Cardiac muscle cell (in vitro differentiated cells and primary cell): ENCODE measurements at regions not wholly inside any gene's neighbourhood (a gene's known extent, or its start where the extent isn't known, plus 50 kb on each side); places are given as distances from the start of the nearest gene placed in this dataset.
A peak's percentile ranks its signal among the peaks of the same experiment; 100 is the strongest.

Experiments
- DNase-seq, 2 donors: peaks; one replicate each; pipeline versions ENCODE4 v3.0.0 to v3.0.0-alpha.2; 2010 to 2017; ENCODE audit warnings: low read depth in 1 of 2, low spot score in 1 of 2
- H3K27ac ChIP-seq: fragments of 200-600 bp; sonication (generic); 2 replicates; pipeline ENCODE4 v1.5.1; 2016
- H3K27me3 ChIP-seq: fragments of 200-600 bp; sonication (generic); 2 replicates; pipeline ENCODE4 v1.6.0; 2016; ENCODE audit warnings: control low read depth
- H3K36me3 ChIP-seq: fragments of 200-600 bp; sonication (generic); 2 replicates; pipeline ENCODE4 v1.5.1; 2016; ENCODE audit warnings: control low read depth
- H3K4me1 ChIP-seq: fragments of 200-600 bp; sonication (generic); 2 replicates; pipeline ENCODE4 v1.8.1; 2017; ENCODE audit warnings: low read depth, mild to moderate bottlenecking, mixed run types
- H3K4me3 ChIP-seq: fragments of 200-600 bp; sonication (generic); 2 replicates; pipeline ENCODE4 v1.5.1; 2016; ENCODE audit warnings: mild to moderate bottlenecking
- H3K9me3 ChIP-seq: fragments of 200-600 bp; sonication (generic); 2 replicates; pipeline ENCODE4 v1.5.1; 2017; ENCODE audit warnings: low read depth, mild to moderate bottlenecking, control low read depth
- TF ChIP-seq, protein P1 (sequence below): IDR thresholded peaks from 2 replicates; pipeline ENCODE4 v1.5.1; 2012; ENCODE audit warnings: low read depth, mild to moderate bottlenecking, low read length

DNA sequence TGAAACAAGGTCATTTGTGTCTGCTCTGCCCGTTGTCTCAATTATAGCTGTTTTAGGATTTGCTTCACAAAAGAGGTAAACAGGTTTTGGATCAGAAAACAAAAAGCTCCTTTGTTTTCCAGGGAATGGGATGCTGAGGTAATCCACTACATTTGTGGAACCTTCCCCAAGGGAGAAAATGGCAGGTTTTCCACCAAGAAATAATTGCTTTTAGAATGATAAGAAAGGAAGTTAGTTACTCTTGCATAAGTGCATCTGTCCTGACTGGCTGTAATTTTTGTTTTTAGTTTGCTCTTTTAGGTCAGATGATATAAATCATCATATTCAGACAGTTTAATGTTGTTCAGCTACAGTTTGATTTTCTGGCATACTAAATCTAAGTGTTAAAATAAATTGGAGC, 198.5 kb upstream of the COL8A1 start:
- Histone ChIP-seq H3K27me3 (no peaks in the 10 kb centered on the region), H3K36me3 (no peaks in the 10 kb centered on the region), H3K4me3 (no peak overlapping the region), H3K27ac (no peak overlapping the region), H3K4me1 (no peaks in the 10 kb centered on the region), H3K9me3 (no peaks in the 10 kb centered on the region)
- peak in 1 of 2 donors; percentile 40 for DNase-seq
- TF ChIP-seq, protein P1, sequence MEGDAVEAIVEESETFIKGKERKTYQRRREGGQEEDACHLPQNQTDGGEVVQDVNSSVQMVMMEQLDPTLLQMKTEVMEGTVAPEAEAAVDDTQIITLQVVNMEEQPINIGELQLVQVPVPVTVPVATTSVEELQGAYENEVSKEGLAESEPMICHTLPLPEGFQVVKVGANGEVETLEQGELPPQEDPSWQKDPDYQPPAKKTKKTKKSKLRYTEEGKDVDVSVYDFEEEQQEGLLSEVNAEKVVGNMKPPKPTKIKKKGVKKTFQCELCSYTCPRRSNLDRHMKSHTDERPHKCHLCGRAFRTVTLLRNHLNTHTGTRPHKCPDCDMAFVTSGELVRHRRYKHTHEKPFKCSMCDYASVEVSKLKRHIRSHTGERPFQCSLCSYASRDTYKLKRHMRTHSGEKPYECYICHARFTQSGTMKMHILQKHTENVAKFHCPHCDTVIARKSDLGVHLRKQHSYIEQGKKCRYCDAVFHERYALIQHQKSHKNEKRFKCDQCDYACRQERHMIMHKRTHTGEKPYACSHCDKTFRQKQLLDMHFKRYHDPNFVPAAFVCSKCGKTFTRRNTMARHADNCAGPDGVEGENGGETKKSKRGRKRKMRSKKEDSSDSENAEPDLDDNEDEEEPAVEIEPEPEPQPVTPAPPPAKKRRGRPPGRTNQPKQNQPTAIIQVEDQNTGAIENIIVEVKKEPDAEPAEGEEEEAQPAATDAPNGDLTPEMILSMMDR = no peak

DNA sequence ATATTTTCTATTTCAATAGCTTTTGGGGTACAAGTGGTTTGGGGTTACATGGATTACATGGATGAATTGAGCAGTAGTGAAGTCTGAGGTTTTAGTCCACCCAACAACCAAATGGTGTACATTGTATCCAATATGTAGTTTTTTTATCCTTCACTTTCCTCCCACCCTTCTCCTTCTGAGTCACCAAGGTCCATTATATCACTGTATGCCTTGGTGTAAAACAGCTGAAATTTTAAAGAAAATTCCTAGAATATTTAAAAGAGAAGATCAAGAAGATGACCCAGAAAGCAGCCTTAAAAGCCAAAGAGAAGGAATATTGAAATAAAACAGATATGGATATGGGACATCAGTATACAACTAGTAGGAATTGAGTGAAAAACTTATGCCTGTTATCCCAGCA, 204.2 kb upstream of the COL8A1 start:
- H3K4me1 ChIP-seq = no peaks in the 10 kb centered on the region
- H3K4me3 ChIP-seq = no peak overlapping the region
- DNase-seq = no peak
- no peaks in the 10 kb centered on the region for H3K27me3 ChIP-seq
- H3K36me3 ChIP-seq = no peaks in the 10 kb centered on the region
- H3K9me3 ChIP-seq = no peaks in the 10 kb centered on the region
- H3K27ac ChIP-seq = no peak overlapping the region
- TF ChIP-seq, protein P1 = no peak

DNA sequence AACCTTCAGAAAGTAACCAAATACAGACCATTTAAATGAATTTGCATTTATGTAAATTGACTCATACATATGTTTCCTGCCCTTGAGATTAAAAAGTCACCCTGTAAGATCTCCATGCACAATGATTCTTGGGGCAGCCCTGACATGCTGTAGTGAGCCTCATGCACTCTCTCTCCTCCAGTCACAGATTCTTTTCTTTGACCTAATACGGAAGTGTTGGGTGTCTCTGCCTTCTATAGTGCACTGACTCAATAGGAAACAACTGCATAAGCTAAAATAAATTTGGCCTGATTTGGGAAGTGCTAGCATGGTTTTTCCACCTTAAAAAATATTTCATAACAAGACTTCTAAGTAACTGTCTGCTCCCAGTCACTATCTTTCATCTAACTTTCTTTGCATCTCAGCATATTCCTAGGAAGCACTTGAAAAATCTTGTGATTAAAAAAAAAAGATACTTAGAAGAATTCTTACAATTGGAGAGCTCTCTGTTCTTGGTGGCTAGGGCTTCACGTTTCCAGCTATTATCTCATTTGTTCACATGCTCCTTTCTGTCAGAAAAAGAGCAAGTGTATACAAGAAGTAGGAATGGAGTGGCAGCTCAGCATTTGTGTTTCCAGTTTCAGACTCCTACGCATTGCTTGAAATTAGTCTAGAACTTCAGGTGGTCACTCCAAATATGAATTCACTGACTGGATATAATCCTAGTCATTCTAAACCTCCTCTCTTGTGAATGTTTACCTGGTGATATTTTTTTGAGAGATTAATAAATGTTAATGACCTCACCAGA, 207.9 kb upstream of the COL8A1 start:
- Histone ChIP-seq H3K27me3 (no peaks in the 10 kb centered on the region), H3K36me3 (no peaks in the 10 kb centered on the region), H3K4me3 (no peak overlapping the region), H3K9me3 (no peaks in the 10 kb centered on the region), H3K27ac (no peak overlapping the region), H3K4me1 (no peaks in the 10 kb centered on the region)
- TF ChIP-seq, protein P1 = no peak
- peak in 1 of 2 donors; percentile 10 for DNase-seq

DNA sequence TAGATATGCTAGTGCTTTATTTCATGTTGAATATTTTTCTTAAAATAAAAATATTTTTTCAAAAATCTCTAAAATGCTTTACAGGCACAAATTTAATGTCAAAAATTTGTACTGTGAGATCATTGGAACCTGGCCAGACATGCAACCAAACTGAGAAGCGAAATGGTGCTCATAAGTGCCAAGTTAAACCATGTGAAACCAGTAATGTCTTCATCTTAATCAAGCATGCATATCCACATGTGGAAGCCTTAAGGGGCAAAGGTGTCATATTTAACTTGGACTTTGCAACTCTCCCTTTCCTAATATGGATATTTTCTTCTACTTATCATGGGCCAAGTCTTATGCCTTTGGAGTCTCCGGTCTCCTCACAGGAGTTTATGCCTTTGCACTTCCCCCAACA, 208.9 kb upstream of the COL8A1 start:
- H3K4me1 ChIP-seq = no peaks in the 10 kb centered on the region
- TF ChIP-seq, protein P1 = no peak

DNA sequence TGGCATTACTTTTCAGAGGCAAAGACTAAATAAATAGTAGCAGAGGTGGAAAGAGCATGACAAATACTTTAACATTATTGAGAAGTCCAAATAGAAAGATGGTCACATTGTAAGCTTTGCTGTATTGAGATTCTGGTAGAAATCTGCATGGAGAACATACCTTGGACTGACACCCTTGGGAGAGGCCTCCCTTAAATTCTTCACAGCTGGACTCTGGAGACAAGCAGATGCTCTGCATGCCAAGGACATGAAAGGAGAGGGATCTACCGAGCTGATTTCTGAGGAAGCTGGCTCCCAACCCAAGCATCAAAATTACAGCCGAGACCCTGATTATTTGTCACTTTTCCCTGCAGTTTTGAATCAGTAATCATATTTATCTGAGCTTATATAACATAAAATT, 212.5 kb upstream of the COL8A1 start:
- Histone ChIP-seq H3K27me3 (no peaks in the 10 kb centered on the region), H3K36me3 (no peaks in the 10 kb centered on the region), H3K4me3 (no peak overlapping the region), H3K4me1 (no peaks in the 10 kb centered on the region), H3K27ac (no peak overlapping the region), H3K9me3 (no peaks in the 10 kb centered on the region)
- DNase-seq = no peak
- TF ChIP-seq, protein P1 = no peak

More for the DNA sequence above, 208.9 kb upstream of the COL8A1 start:
- H3K27me3 ChIP-seq = no peaks in the 10 kb centered on the region
- no peaks in the 10 kb centered on the region for H3K36me3 ChIP-seq
- H3K9me3 ChIP-seq = no peaks in the 10 kb centered on the region
- no peak overlapping the region for H3K27ac ChIP-seq
- no peak for DNase-seq
- no peak overlapping the region for H3K4me3 ChIP-seq
